ENCODE measurements at regions not wholly inside any gene's neighbourhood (a gene's known extent, or its start where the extent isn't known, plus 50 kb on each side); places are given as distances from the start of the nearest gene placed in this dataset.
"Not testable (repeated sequence)": the region's sequence is repeated elsewhere in the genome, so short reads cannot be mapped to it uniquely, and the experiment has no call there.

DNA sequence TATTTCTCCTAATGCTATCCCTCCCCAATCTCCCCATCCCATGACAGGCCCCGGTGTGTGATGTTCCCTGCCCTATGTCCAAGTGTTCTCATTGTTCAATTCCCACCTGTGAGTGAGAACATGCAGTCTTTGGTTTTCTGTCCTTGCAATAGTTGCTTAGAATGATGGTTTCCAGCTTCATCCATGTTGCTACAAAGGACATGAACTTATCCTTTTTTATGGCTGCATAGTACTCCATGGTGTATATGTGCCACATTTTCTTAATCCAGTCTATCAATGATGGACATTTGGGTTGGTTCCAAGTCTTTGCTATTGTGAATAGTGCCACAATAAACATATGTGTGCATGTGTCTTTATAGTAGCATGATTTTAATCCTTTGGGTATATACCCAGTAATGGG, 51.3 kb upstream of the RIOK2 start:
- DNase-seq (ENCODE audit: low read depth in 1 of 2, low spot score in 1 of 2); in situ Hi-C loops (cut with HindIII; ENCODE audit: low pct_unique_long_range_greater_than_20kb, low sequenced_read_pairs): not testable (repeated sequence)

DNA sequence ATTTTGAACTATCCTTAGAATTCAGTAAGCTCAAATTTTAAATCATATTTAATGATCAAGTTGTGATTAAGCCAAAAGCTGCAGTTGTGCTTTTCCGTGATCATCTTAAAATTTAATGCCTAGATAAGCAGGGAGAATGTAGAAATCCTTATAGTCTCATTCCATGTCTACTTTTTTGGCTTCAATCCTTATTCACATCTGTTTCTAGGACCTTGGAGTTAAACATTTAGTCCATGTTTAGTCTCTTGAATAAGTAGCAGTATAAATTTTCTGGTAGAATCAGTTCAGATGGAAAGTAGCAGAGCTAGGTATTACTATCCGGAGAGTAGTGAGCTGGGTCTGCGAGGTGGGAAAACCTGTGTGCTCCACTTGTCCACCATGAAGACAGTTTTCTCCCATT, 59.3 kb upstream of the RIOK2 start:
- TF ChIP-seq JUND (IDR thresholded peaks at IDR 0.05; ENCODE audit: low read depth): no peak
- in situ Hi-C loops (cut with HindIII; ENCODE audit: low pct_unique_long_range_greater_than_20kb, low sequenced_read_pairs): no loop called here

DNA sequence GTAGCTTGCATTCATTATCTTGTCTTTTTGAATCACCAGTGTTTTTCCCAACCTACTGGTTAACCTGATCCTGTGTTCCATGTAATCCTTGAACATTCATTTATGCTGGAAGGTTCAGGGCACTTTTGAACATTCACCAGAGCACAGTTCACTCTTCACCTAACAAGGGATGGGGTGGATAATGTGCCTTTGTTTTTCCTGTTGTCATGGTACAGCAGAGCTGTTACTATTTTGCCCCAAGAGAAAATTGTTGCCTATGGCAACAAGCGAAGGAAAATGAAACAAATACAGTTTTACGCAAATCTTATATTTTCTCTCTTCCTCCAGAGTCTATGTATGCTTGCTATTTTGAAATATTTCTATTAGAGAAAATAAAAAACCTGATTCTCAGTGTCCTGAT, 60.3 kb upstream of the RIOK2 start:
- DNase-seq (ENCODE audit: low read depth in 1 of 2, low spot score in 1 of 2): no peak
- in situ Hi-C loops (cut with HindIII; ENCODE audit: low pct_unique_long_range_greater_than_20kb, low sequenced_read_pairs): no loop called here
- TF ChIP-seq JUND (IDR thresholded peaks at IDR 0.05; ENCODE audit: low read depth): no peak

More for the DNA sequence above, 59.3 kb upstream of the RIOK2 start:
- DNase-seq (ENCODE audit: low read depth in 1 of 2, low spot score in 1 of 2): no peak

DNA sequence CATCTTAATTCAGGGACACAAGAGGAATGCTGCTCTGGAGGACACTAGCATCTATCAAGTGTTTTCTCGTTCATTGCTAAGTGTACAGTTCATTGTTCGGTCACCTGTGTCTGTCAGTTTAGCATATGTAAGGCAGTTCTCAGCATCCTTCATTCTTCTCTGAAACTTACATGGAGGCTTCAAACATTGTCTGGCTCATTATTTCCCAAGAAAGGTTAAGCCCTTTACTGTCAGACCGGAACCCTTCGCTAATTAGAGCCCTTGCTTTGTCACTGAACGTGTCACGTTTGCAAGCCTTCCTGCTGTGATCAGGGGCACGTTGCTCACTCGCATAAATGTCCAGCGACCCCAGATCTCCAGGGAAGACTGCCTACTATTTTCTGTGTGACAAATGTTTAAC, 62.3 kb upstream of the RIOK2 start:
- in situ Hi-C loops (cut with HindIII; ENCODE audit: low pct_unique_long_range_greater_than_20kb, low sequenced_read_pairs): no loop called here
- no peak for TF ChIP-seq JUND (IDR thresholded peaks at IDR 0.05; ENCODE audit: low read depth)
- no peak for DNase-seq (ENCODE audit: low read depth in 1 of 2, low spot score in 1 of 2)

DNA sequence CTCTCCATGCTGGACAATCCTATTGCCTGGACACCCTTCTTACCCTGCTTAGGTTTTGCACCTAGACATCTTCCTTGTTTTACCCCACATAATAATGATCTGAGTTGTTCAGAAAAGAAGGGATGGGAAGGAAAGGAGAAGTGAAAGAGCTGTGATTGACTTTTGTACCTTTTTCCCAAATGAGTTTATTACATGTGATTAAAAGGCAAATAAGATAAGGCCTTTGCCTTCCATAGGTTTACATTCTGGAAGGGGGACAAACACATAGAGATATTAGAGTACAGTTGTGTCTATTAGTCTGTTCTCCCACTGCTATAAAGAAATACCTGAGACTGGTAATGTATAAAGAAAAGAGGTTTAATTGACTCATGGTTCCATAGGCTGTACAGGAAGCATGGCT, 67.1 kb upstream of the RIOK2 start:
- no peak for TF ChIP-seq JUND (IDR thresholded peaks at IDR 0.05; ENCODE audit: low read depth)
- DNase-seq (ENCODE audit: low read depth in 1 of 2, low spot score in 1 of 2): no peak
- in situ Hi-C loops (cut with HindIII; ENCODE audit: low pct_unique_long_range_greater_than_20kb, low sequenced_read_pairs): no loop called here

DNA sequence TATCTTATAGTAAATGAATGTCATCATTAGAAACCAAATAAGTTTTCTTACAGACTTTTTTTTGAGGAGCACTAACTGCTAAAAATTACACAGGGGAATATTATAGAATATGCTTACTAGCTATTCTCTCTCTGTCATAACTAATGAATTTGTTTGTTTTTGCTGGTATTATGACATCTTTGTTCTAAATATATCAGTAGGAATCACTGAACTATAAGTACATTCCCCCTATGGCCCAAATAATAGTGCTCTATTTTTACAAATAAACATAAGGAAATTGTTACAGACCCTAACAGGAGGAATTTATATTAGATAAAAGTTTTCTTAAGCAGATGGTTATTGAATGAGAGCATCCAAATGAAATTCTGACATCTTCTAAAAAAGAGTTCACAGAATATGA, 83.0 kb upstream of the RIOK2 start:
- TF ChIP-seq JUND (IDR thresholded peaks at IDR 0.05; ENCODE audit: low read depth): no peak
- in situ Hi-C loops (cut with HindIII; ENCODE audit: low pct_unique_long_range_greater_than_20kb, low sequenced_read_pairs): no loop called here
- no peak for DNase-seq (ENCODE audit: low read depth in 1 of 2, low spot score in 1 of 2)

DNA sequence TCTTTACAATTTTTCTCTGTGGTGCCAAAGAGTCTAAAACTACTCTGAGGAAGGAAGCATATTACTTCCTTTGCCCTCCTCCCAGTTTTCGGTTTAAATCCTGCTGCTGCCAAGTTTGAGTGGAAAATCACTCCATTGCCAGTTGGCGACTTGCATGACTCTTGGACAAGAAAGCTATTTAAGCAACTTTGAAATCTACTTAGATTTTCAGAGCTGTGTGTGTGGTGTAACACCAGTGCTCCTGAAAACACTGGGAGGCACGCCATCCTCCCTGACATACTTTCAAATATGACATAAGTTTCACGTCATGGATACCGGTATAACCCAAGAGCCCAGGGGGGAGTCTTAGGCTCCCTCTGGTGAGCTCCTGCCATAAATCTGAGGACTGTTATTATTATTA, 83.5 kb upstream of the RIOK2 start:
- in situ Hi-C loops (cut with HindIII; ENCODE audit: low pct_unique_long_range_greater_than_20kb, low sequenced_read_pairs): no loop called here
- no peak for TF ChIP-seq JUND (IDR thresholded peaks at IDR 0.05; ENCODE audit: low read depth)
- DNase-seq (ENCODE audit: low read depth in 1 of 2, low spot score in 1 of 2): no peak

DNA sequence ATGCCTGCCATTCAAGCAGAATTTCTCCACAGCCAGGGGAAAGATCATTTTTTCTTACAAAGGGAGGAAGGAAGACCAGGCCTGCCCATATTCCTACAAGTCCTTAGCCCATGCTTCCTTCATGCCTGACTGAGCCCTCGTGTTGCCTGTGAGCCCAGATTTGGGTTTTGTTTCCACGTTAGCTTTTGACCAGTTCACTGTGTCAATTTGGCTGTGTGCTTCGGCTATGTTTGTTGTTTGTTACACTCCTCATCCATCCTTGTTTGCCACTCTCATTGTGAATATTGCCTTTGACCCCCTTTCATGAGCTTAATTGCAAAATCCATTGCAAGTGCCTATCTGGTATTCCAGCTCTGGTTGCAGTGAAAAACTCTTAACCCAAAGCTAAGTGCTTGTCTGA, 84.7 kb upstream of the RIOK2 start:
- no peak for DNase-seq (ENCODE audit: low read depth in 1 of 2, low spot score in 1 of 2)
- in situ Hi-C loops (cut with HindIII; ENCODE audit: low pct_unique_long_range_greater_than_20kb, low sequenced_read_pairs): no loop called here
- TF ChIP-seq JUND (IDR thresholded peaks at IDR 0.05; ENCODE audit: low read depth): no peak

DNA sequence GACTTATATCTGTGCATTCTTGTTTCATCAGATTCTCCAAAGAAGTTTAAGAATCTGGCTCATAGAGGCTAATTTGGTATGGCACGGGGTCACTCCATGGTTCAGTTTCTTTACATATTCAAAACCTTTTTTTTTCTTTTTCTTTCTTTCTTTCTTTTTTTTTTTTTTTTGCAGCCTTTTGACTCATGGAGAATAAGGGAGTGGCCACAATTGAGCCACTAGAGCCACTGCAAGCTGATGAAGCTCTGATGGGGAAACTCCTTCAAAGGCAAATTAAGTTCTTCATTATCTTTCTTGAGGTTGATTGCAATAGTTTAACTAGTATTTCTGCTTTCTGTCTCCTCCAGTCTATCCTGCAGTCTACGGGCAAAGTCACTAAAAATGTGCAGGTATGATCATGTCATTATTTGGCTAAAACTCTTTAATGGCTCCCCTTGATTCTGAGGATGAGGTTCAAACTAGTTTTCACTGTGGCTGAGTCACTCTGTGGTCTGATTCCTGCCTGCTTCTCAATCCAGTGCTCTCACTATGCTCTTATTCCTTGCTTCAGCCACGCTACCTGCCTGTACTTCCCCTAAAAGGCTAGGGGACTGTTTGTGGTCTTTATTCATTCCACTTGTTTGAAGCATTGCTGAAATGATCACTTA, 93.5 kb upstream of the RIOK2 start:
- TF ChIP-seq JUND (IDR thresholded peaks at IDR 0.05; ENCODE audit: low read depth): no peak
- in situ Hi-C loops (cut with HindIII; ENCODE audit: low pct_unique_long_range_greater_than_20kb, low sequenced_read_pairs): no loop called here

DNA sequence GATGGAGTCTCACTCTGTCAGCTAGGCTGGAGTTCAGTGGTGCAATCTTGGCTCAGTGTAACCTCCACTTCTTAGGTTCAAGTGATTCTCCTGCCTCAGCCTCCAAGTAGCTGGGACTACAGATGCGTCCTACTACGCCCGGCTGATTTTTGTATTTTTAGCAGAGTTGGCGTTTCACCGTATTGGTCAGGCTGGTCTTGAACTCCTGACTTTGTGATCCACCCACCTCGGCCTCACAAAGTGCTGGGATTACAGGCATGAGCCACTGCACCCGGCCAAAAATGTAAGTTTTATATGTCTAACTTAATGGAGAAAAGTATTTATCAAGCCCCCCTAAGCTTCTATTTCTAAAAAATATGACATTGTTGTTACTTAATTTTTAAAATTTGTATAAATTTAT, 98.2 kb upstream of the RIOK2 start:
- DNase-seq (ENCODE audit: low read depth in 1 of 2, low spot score in 1 of 2): no peak
- in situ Hi-C loops (cut with HindIII; ENCODE audit: low pct_unique_long_range_greater_than_20kb, low sequenced_read_pairs): no loop called here
- TF ChIP-seq JUND (IDR thresholded peaks at IDR 0.05; ENCODE audit: low read depth): no peak

More for the DNA sequence above, 93.5 kb upstream of the RIOK2 start:
- DNase-seq (ENCODE audit: low read depth in 1 of 2, low spot score in 1 of 2): no peak

DNA sequence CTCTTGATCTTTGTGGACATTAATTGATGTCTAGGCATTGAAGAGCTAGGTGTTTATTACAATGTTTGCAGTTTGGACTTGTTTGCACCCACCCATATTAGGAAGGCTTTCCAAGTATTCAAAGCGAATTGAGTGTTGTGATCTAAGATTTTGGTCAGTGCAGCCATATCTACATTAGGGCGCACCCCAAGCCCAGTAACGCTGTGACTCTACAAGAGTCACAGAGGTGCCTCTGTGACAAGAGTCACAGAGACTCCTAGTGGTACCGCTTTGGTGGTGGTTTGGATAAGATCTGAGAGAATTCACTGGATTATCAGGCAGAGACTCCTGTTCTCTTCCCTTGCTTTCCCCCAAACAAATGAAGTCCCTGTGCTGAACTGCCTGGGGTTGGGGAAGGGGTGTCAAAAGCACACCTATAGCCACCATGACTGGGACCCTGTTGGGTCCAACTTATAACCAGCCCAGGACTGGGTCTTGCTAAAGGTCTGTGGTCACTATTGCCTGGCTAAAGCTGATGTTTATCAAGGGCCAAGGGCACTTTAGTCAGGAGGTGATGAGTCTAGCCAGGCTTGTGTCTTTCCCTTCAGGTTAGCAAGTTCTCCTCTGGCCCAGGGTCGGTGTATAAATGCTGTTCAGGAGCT, 114.1 kb upstream of the RIOK2 start:
- DNase-seq (ENCODE audit: low read depth in 1 of 2, low spot score in 1 of 2): peak; percentile 28 to 78
- in situ Hi-C loops (cut with HindIII; ENCODE audit: low pct_unique_long_range_greater_than_20kb, low sequenced_read_pairs): no loop called here
- TF ChIP-seq JUND (IDR thresholded peaks at IDR 0.05; ENCODE audit: low read depth): no peak

DNA sequence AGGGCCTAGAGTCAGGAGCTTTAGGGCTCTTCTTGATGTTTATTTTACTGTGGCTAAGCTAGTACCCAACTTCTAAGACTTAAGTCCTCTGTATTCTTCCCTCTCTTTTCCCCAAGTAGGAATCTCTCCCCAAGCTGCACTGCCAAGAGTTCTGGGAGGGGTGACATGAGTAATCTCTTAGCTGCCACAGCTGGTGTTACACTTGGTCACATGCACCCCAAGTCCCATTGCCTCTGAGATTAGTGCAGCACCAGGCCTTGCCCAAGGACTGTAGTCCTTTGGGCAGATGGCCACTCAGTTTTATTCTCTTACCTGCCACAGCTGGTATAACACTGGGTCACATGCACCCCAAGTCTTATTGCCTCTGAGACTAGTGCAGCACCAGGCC, 114.7 kb upstream of the RIOK2 start:
- in situ Hi-C loops (cut with HindIII; ENCODE audit: low pct_unique_long_range_greater_than_20kb, low sequenced_read_pairs): no loop called here
- TF ChIP-seq JUND (IDR thresholded peaks at IDR 0.05; ENCODE audit: low read depth): no peak
- no peak for DNase-seq (ENCODE audit: low read depth in 1 of 2, low spot score in 1 of 2)

DNA sequence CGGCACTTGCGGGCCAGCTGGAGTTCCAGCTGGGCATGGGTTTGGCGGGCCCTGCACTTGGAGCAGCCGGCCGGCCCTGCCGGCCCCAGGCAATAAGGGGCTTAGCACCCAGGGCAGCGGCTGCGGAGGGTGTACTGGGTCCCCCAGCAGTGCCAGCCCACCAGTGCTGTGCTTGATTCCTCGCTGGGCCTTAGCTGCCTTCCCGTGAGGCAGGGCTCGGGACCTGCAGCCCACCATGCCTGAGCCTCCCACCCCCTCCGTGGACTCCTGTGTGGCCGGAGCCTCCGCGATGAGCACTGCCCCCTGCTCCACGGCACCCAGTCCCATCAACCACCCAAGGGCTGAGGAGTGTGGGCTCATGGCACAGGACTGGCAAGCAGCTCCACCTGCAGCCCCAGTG, 118.1 kb upstream of the RIOK2 start:
- in situ Hi-C loops (cut with HindIII; ENCODE audit: low pct_unique_long_range_greater_than_20kb, low sequenced_read_pairs); DNase-seq (ENCODE audit: low read depth in 1 of 2, low spot score in 1 of 2): not testable (repeated sequence)

DNA sequence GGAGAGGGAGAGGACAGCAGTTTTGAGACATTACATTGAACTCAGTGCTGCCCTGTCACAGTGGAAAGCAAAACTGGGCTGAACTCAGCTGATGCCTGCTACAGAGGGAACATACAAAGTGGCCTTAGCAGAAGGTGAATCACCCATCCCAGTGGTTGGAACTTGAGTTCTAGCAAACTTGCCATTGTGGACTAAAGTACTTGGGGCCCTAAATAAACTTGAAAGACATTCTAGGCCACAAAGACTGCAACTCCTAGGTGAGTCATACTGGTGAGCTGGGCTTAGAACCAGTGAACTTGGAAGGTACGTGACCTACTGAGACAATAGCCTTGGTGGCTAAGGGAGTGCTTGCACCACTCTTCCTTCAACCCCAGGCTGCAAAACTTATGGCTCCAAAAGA, 155.7 kb upstream of the RIOK2 start:
- in situ Hi-C loops (cut with HindIII; ENCODE audit: low pct_unique_long_range_greater_than_20kb, low sequenced_read_pairs): no loop called here
- no peak for DNase-seq (ENCODE audit: low read depth in 1 of 2, low spot score in 1 of 2)
- no peak for TF ChIP-seq JUND (IDR thresholded peaks at IDR 0.05; ENCODE audit: low read depth)

Measured in T47D (cell line).